HG03135 (cell line): ENCODE measurements at regions not wholly inside any gene's neighbourhood (a gene's known extent, or its start where the extent isn't known, plus 50 kb on each side); places are given as distances from the start of the nearest gene placed in this dataset.
"Not testable (repeated sequence)": the region's sequence is repeated elsewhere in the genome, so short reads cannot be mapped to it uniquely, and the experiment has no call there.

Experiments
- ATAC-seq: cut with Tn5 transposase; IDR thresholded peaks from one replicate; pipeline ENCODE4 v1.9.1; 2021; ENCODE audit warnings: mild to moderate bottlenecking, moderate library complexity; ENCODE audit not compliant: unreplicated experiment

- ATAC-seq: not testable (repeated sequence)
Observed at GRCh38 chr2:111552625-111553024, 331.4 kb downstream of the ANAPC1 start.

GRCh38 chr2:111559301-111559700 lies 324.7 kb downstream of the ANAPC1 start:
- ATAC-seq: not testable (repeated sequence)

- not testable (repeated sequence) for ATAC-seq
Observed at GRCh38 chr2:111559814-111560213, 324.2 kb downstream of the ANAPC1 start.

GRCh38 chr2:111566068-111566467 lies 317.9 kb downstream of the ANAPC1 start:
- not testable (repeated sequence) for ATAC-seq

GRCh38 chr2:111567233-111567632 lies 316.8 kb downstream of the ANAPC1 start:
- ATAC-seq: not testable (repeated sequence)

- ATAC-seq: not testable (repeated sequence)
Observed at GRCh38 chr2:111569356-111570199, 314.4 kb downstream of the ANAPC1 start.

- peak; percentile 60 for ATAC-seq
Observed at GRCh38 chr2:111570300-111571114, 313.5 kb downstream of the ANAPC1 start.

GRCh38 chr2:111574803-111575202 lies 309.2 kb downstream of the ANAPC1 start:
- not testable (repeated sequence) for ATAC-seq

- ATAC-seq: not testable (repeated sequence)
Observed at GRCh38 chr2:111577154-111577885, 306.7 kb downstream of the ANAPC1 start.

- not testable (repeated sequence) for ATAC-seq
Observed at GRCh38 chr2:111579500-111580134, 304.4 kb downstream of the ANAPC1 start.

- ATAC-seq: not testable (repeated sequence)
Observed at GRCh38 chr2:111580616-111581015, 303.4 kb downstream of the ANAPC1 start.

GRCh38 chr2:111582090-111582489 lies 301.9 kb downstream of the ANAPC1 start:
- not testable (repeated sequence) for ATAC-seq

GRCh38 chr2:111583480-111583879 lies 300.5 kb downstream of the ANAPC1 start:
- ATAC-seq: not testable (repeated sequence)

- not testable (repeated sequence) for ATAC-seq
Observed at GRCh38 chr2:111584540-111584939, 299.5 kb downstream of the ANAPC1 start.

- not testable (repeated sequence) for ATAC-seq
Observed at GRCh38 chr2:111584950-111585349, 299.0 kb downstream of the ANAPC1 start.

- ATAC-seq: not testable (repeated sequence)
Observed at GRCh38 chr2:111586014-111586413, 298.0 kb downstream of the ANAPC1 start.

GRCh38 chr2:111595072-111595471 lies 288.9 kb downstream of the ANAPC1 start:
- not testable (repeated sequence) for ATAC-seq

GRCh38 chr2:111596808-111597705 lies 286.9 kb downstream of the ANAPC1 start:
- not testable (repeated sequence) for ATAC-seq

- ATAC-seq: not testable (repeated sequence)
Observed at GRCh38 chr2:111598944-111599343, 285.0 kb downstream of the ANAPC1 start.
